GM12864 (cell line): ENCODE measurements at regions not wholly inside any gene's neighbourhood (a gene's known extent, or its start where the extent isn't known, plus 50 kb on each side); places are given as distances from the start of the nearest gene placed in this dataset.

Source experiments
- DNase-seq: peaks from one replicate; pipeline ENCODE4 v3.0.0-alpha.2; 2011; ENCODE audit warnings: low read depth
- H3K4me3 ChIP-seq: 2 replicates; pipeline ENCODE4 v1.5.1; 2011; ENCODE audit warnings: mild to moderate bottlenecking, low read depth, low read length, control low read depth
- CTCF ChIP-seq: IDR thresholded peaks from 2 replicates; pipeline ENCODE4 v1.5.1; 2011; ENCODE audit warnings: low read depth, mild to moderate bottlenecking, moderate library complexity, low read length, control low read depth, inconsistent platforms; ENCODE audit errors: missing control alignments

- no peak overlapping the region for H3K4me3 ChIP-seq
- DNase-seq = no peak
- no peak for TF ChIP-seq CTCF
Measured at GRCh38 chr9:95733741-95734666, 141.5 kb upstream of the ERCC6L2 start.

GRCh38 chr9:95732802-95733688, 142.4 kb upstream of the ERCC6L2 start:
- no peak for TF ChIP-seq CTCF
- DNase-seq = no peak
- no peak overlapping the region for H3K4me3 ChIP-seq

GRCh38 chr9:95731876-95732275, 143.6 kb upstream of the ERCC6L2 start:
- H3K4me3 ChIP-seq = no peak overlapping the region
- TF ChIP-seq CTCF = no peak

GRCh38 chr9:95729669-95730368, 145.7 kb upstream of the ERCC6L2 start:
- no peak for TF ChIP-seq CTCF
- no peak overlapping the region for H3K4me3 ChIP-seq
- no peak for DNase-seq

More at GRCh38 chr9:95731876-95732275, 143.6 kb upstream of the ERCC6L2 start:
- no peak for DNase-seq

- no peak overlapping the region for H3K4me3 ChIP-seq
- TF ChIP-seq CTCF = no peak
- DNase-seq = no peak
Measured at GRCh38 chr9:95729046-95729445, 146.4 kb upstream of the ERCC6L2 start.

- no peak for DNase-seq
- no peak for TF ChIP-seq CTCF
- no peak overlapping the region for H3K4me3 ChIP-seq
Measured at GRCh38 chr9:95727947-95728520, 147.5 kb upstream of the ERCC6L2 start.
